HG03460 (cell line): ENCODE measurements at regions not wholly inside any gene's neighbourhood (a gene's known extent, or its start where the extent isn't known, plus 50 kb on each side); places are given as distances from the start of the nearest gene placed in this dataset.

Experiments
- ATAC-seq: cut with Tn5 transposase; IDR thresholded peaks from one replicate; pipeline ENCODE4 v1.9.1; 2021; ENCODE audit not compliant: unreplicated experiment

- no peak for ATAC-seq
Measured at GRCh38 chr12:3972576-3972975, 99.4 kb upstream of the PARP11 start.

GRCh38 chr12:3968523-3968922, 95.3 kb upstream of the PARP11 start:
- no peak for ATAC-seq

- ATAC-seq: no peak
Measured at GRCh38 chr12:3967556-3968160, 94.5 kb upstream of the PARP11 start.

GRCh38 chr12:3966376-3966775, 93.2 kb upstream of the PARP11 start:
- no peak for ATAC-seq

- no peak for ATAC-seq
Measured at GRCh38 chr12:3965046-3965445, 91.8 kb upstream of the PARP11 start.

- ATAC-seq: no peak
Measured at GRCh38 chr12:3964439-3964838, 91.2 kb upstream of the PARP11 start.

GRCh38 chr12:3962631-3963483, 89.7 kb upstream of the PARP11 start:
- no peak for ATAC-seq

GRCh38 chr12:3961591-3961990, 88.4 kb upstream of the PARP11 start:
- ATAC-seq: no peak

- no peak for ATAC-seq
Measured at GRCh38 chr12:3959799-3960560, 86.8 kb upstream of the PARP11 start.

- ATAC-seq: no peak
Measured at GRCh38 chr12:3958534-3958933, 85.3 kb upstream of the PARP11 start.

- no peak for ATAC-seq
Measured at GRCh38 chr12:3951380-3952135, 78.4 kb upstream of the PARP11 start.

GRCh38 chr12:3950714-3951320, 77.6 kb upstream of the PARP11 start:
- ATAC-seq: no peak

GRCh38 chr12:3947781-3948180, 74.6 kb upstream of the PARP11 start:
- no peak for ATAC-seq

GRCh38 chr12:3945671-3946070, 72.5 kb upstream of the PARP11 start:
- no peak for ATAC-seq

- ATAC-seq: no peak
Measured at GRCh38 chr12:3944620-3945019, 71.4 kb upstream of the PARP11 start.

GRCh38 chr12:3938042-3938544, 64.9 kb upstream of the PARP11 start:
- ATAC-seq: no peak

GRCh38 chr12:3935078-3935477, 61.9 kb upstream of the PARP11 start:
- no peak for ATAC-seq

- no peak for ATAC-seq
Measured at GRCh38 chr12:3933819-3934192, 60.6 kb upstream of the PARP11 start.

GRCh38 chr12:3933074-3933818, 60.0 kb upstream of the PARP11 start:
- no peak for ATAC-seq

- no peak for ATAC-seq
Measured at GRCh38 chr12:3931776-3932175, 58.6 kb upstream of the PARP11 start.
